Neural cell (in vitro differentiated cells): ENCODE measurements at regions not wholly inside any gene's neighbourhood (a gene's known extent, or its start where the extent isn't known, plus 50 kb on each side); places are given as distances from the start of the nearest gene placed in this dataset.

ENCODE experiments used
- H2AFZ ChIP-seq: fragments of 200-600, 300-800 bp; sonication (generic), shearing (Covaris generic); 2 replicates; pipeline ENCODE4 v1.6.0; 2014; ENCODE audit warnings: low read depth, mild to moderate bottlenecking, antibody characterized with exemption, low read length, moderate library complexity
- H3F3A ChIP-seq: fragments of 200-600 bp; shearing (Covaris generic); 2 replicates; pipeline ENCODE4 v1.6.1; 2016; ENCODE audit warnings: mild to moderate bottlenecking, moderate library complexity, mixed read lengths, antibody characterized with exemption, low read length; ENCODE audit not compliant: insufficient read depth, poor library complexity, severe bottlenecking
- H3K27ac ChIP-seq: fragments of 200-600, 300-800 bp; sonication (generic), shearing (Covaris generic); 2 replicates; pipeline ENCODE4 v1.5.1; 2014; ENCODE audit warnings: mild to moderate bottlenecking, low read length, moderate library complexity
- H3K27me3 ChIP-seq: fragments of 300-800, 200-600 bp; sonication (generic), shearing (Covaris generic); 2 replicates; pipeline ENCODE4 v1.6.0; 2014; ENCODE audit warnings: mild to moderate bottlenecking, low read depth, low read length, moderate library complexity; ENCODE audit not compliant: insufficient read depth
- H3K36me3 ChIP-seq: fragments of 300-800, 200-600 bp; sonication (generic), shearing (Covaris generic); 2 replicates; pipeline ENCODE4 v1.5.1; 2014; ENCODE audit warnings: mild to moderate bottlenecking, antibody characterized with exemption, low read length, moderate library complexity; ENCODE audit not compliant: insufficient read depth
- H3K4me2 ChIP-seq: fragments of 300-800, 200-600 bp; sonication (generic), shearing (Covaris generic); 2 replicates; pipeline ENCODE4 v1.6.0; 2014; ENCODE audit warnings: mild to moderate bottlenecking, low read length
- H3K4me3 ChIP-seq: fragments of 300-800, 200-600 bp; sonication (generic), shearing (Covaris generic); 2 replicates; pipeline ENCODE4 v1.5.1; 2014; ENCODE audit warnings: mild to moderate bottlenecking, low read length, moderate library complexity
- H3K79me2 ChIP-seq: fragments of 200-600 bp; shearing (Covaris generic); replicated peaks from 2 replicates; pipeline ENCODE4 v1.6.0; 2014; ENCODE audit warnings: mild to moderate bottlenecking, low read length, moderate library complexity; ENCODE audit not compliant: insufficient read depth
- H3K9ac ChIP-seq: fragments of 300-800, 200-600 bp; sonication (generic), shearing (Covaris generic); 2 replicates; pipeline ENCODE4 v1.6.1; 2016; ENCODE audit warnings: mild to moderate bottlenecking, low read length, mixed read lengths
- H3K9me2 ChIP-seq: fragments of 200-600 bp; shearing (Covaris generic); 2 replicates; pipeline ENCODE4 v1.6.1; 2016; ENCODE audit warnings: mild to moderate bottlenecking, low read length, mixed read lengths; ENCODE audit not compliant: insufficient read depth
- H3K9me3 ChIP-seq: fragments of 200-600, 300-800 bp; sonication (generic), shearing (Covaris generic); 2 replicates; pipeline ENCODE4 v1.6.1; 2016; ENCODE audit warnings: mild to moderate bottlenecking, mixed run types, low read length, moderate library complexity, mixed read lengths
- H4K20me1 ChIP-seq: fragments of 200-600 bp; shearing (Covaris generic); 2 replicates; pipeline ENCODE4 v1.6.1; 2016; ENCODE audit warnings: mild to moderate bottlenecking, mixed run types; ENCODE audit not compliant: insufficient read depth
- EP300 ChIP-seq: fragments of 450-650 bp; conservative IDR thresholded peaks from 2 replicates; pipeline ENCODE4 v1.6.1; 2014; ENCODE audit warnings: antibody characterized with exemption, mild to moderate bottlenecking, moderate library complexity; ENCODE audit not compliant: poor library complexity, severe bottlenecking
- EZH2 ChIP-seq: fragments of 200-600, 300-800 bp; shearing (Covaris generic), sonication (generic); IDR thresholded peaks from 2 replicates; pipeline ENCODE4 v1.6.1; 2014; ENCODE audit warnings: antibody characterized with exemption, low read length, borderline replicate concordance, mild to moderate bottlenecking; ENCODE audit not compliant: insufficient read depth, poor library complexity, severe bottlenecking
- MXI1 ChIP-seq: fragments of 450-650 bp; conservative IDR thresholded peaks from 2 replicates; pipeline ENCODE4 v1.6.1; 2014; ENCODE audit warnings: antibody characterized with exemption, mild to moderate bottlenecking; ENCODE audit not compliant: poor library complexity, severe bottlenecking
- POLR2AphosphoS5 ChIP-seq: IDR thresholded peaks from 2 replicates; pipeline ENCODE4 v1.6.1; 2012
- RAD21 ChIP-seq: fragments of 450-650 bp; conservative IDR thresholded peaks from 2 replicates; pipeline ENCODE4 v1.6.1; 2014; ENCODE audit warnings: antibody characterized with exemption, mild to moderate bottlenecking, moderate library complexity
- SMC3 ChIP-seq: fragments of 450-650 bp; conservative IDR thresholded peaks from 2 replicates; pipeline ENCODE4 v1.6.1; 2014; ENCODE audit warnings: antibody characterized with exemption, mild to moderate bottlenecking, moderate library complexity; ENCODE audit not compliant: poor library complexity
- TAF1 ChIP-seq: IDR thresholded peaks from 2 replicates; pipeline ENCODE4 v1.6.1; 2012; ENCODE audit warnings: low read depth
- TF ChIP-seq, protein P1 (sequence below): IDR thresholded peaks from 2 replicates; pipeline ENCODE4 v1.6.1; 2012; ENCODE audit warnings: borderline replicate concordance
- TF ChIP-seq, protein P2 (sequence below): fragments of 450-650 bp; IDR thresholded peaks from 2 replicates; pipeline ENCODE4 v1.5.1; 2014; ENCODE audit warnings: antibody characterized with exemption, mild to moderate bottlenecking, moderate library complexity; ENCODE audit not compliant: poor library complexity, severe bottlenecking

DNA sequence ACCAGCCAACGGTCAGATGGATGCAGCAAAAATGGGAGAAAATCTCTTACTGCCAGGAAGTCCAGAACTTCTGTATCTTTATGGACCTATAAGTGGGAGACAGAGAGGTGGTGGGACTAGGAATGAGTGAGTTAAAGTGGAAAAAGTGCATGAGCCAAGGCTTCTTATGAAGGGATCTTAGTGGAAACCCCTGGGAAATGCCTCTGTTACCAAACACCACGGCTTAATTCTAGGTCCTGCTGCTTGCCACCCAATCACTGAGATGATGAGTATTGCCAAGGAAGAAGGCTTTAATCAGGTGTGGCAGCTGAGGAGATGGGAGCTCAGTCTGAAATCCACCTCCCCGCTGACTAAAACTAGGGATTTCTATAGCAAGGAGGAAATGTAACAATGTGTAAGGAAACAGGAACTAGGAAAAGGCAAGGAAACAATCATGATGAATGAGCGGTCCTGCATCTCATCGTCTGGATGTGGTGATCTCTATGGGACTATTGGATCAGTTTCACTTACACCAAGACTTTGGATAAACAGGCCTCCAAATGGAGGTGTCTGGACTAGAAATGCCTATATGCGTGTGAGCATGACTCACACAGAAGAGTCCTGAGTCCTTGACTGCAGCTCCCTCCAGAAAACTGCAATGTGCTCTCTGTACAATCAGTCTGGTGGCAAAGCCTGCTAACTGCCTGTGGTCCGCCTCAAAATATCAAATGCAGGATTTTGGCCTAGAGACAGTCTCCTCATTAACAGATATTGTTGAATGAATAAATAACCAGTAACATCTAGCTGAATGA is 98.2 kb upstream of the PRR16 start:
- Histone ChIP-seq H3K9ac (no peak overlapping the region), H3K9me2 (no peaks in the 10 kb centered on the region), H3K27ac (no peak overlapping the region), H3K4me2 (no peak overlapping the region), H3K27me3 (no peaks in the 10 kb centered on the region), H3K4me3 (no peak overlapping the region), H3K79me2 (no peaks in the 10 kb centered on the region), H3F3A (no peaks in the 10 kb centered on the region), H3K36me3 (no peaks in the 10 kb centered on the region), H4K20me1 (no peaks in the 10 kb centered on the region), H2AFZ (no peak overlapping the region), H3K9me3 (no peaks in the 10 kb centered on the region)
- TF ChIP-seq POLR2AphosphoS5 (no peak), RAD21 (no peak), EZH2 (no peak), MXI1 (no peak), SMC3 (no peak), TAF1 (no peak), EP300 (no peak)
- TF ChIP-seq, protein P1, sequence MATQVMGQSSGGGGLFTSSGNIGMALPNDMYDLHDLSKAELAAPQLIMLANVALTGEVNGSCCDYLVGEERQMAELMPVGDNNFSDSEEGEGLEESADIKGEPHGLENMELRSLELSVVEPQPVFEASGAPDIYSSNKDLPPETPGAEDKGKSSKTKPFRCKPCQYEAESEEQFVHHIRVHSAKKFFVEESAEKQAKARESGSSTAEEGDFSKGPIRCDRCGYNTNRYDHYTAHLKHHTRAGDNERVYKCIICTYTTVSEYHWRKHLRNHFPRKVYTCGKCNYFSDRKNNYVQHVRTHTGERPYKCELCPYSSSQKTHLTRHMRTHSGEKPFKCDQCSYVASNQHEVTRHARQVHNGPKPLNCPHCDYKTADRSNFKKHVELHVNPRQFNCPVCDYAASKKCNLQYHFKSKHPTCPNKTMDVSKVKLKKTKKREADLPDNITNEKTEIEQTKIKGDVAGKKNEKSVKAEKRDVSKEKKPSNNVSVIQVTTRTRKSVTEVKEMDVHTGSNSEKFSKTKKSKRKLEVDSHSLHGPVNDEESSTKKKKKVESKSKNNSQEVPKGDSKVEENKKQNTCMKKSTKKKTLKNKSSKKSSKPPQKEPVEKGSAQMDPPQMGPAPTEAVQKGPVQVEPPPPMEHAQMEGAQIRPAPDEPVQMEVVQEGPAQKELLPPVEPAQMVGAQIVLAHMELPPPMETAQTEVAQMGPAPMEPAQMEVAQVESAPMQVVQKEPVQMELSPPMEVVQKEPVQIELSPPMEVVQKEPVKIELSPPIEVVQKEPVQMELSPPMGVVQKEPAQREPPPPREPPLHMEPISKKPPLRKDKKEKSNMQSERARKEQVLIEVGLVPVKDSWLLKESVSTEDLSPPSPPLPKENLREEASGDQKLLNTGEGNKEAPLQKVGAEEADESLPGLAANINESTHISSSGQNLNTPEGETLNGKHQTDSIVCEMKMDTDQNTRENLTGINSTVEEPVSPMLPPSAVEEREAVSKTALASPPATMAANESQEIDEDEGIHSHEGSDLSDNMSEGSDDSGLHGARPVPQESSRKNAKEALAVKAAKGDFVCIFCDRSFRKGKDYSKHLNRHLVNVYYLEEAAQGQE = no peak

DNA sequence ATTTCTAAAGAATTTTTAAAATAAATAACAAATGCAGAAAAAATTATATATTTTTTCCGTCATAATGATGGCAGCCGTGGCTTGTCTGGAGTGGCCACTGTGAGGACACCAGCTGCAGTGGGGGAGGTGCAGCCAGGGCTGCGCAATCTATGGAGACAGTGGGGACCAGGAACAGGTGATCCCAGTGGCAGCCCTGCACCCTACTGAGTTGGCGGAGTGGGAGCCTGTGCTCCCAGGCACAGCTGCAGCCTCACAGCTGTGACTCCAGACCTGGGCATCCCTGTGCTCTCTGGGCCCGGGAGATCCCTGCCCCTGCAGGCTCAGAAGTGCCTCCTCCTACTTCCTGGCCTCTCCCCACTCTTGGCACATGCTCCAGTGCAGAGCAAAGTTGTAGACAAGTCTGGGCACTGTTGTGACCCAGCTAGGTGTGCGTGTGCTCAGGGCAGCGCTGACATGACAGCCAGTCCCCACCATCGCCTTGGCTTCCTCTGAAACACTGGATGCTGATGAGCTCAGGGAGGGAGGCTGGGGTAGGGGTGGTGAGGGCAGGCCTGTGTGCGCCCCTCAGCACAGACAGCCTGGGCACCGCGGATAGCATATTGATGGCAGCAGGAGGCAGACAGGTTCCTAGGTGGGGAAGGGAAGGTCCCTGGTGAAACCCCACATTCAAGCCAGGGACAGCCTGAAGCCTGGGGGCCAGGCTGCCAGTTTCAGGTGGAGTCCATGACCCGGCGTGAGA is 96.0 kb upstream of the PRR16 start:
- Histone ChIP-seq H3K27me3 (no peaks in the 10 kb centered on the region), H2AFZ (no peak overlapping the region), H3K79me2 (no peaks in the 10 kb centered on the region), H4K20me1 (no peaks in the 10 kb centered on the region), H3K4me3 (no peak overlapping the region), H3K9me2 (no peaks in the 10 kb centered on the region), H3F3A (no peaks in the 10 kb centered on the region), H3K4me2 (no peak overlapping the region), H3K9ac (no peak overlapping the region), H3K27ac (no peak overlapping the region), H3K36me3 (no peaks in the 10 kb centered on the region), H3K9me3 (no peaks in the 10 kb centered on the region)
- TF ChIP-seq, protein P2, sequence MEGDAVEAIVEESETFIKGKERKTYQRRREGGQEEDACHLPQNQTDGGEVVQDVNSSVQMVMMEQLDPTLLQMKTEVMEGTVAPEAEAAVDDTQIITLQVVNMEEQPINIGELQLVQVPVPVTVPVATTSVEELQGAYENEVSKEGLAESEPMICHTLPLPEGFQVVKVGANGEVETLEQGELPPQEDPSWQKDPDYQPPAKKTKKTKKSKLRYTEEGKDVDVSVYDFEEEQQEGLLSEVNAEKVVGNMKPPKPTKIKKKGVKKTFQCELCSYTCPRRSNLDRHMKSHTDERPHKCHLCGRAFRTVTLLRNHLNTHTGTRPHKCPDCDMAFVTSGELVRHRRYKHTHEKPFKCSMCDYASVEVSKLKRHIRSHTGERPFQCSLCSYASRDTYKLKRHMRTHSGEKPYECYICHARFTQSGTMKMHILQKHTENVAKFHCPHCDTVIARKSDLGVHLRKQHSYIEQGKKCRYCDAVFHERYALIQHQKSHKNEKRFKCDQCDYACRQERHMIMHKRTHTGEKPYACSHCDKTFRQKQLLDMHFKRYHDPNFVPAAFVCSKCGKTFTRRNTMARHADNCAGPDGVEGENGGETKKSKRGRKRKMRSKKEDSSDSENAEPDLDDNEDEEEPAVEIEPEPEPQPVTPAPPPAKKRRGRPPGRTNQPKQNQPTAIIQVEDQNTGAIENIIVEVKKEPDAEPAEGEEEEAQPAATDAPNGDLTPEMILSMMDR = no peak
- no peak for TF ChIP-seq RAD21
- TF ChIP-seq POLR2AphosphoS5 = no peak
- TF ChIP-seq EZH2 = no peak
- no peak for TF ChIP-seq MXI1
- TF ChIP-seq EP300 = no peak
- TF ChIP-seq SMC3 = no peak
